ENCODE measurements at regions not wholly inside any gene's neighbourhood (a gene's known extent, or its start where the extent isn't known, plus 50 kb on each side); places are given as distances from the start of the nearest gene placed in this dataset.

GRCh38 chr10:129039406-129040370 is 427.4 kb upstream of the MGMT start:
- H3K27ac Mint-ChIP-seq = no peak overlapping the region
- no peak for DNase-seq

GRCh38 chr10:129040377-129040776 is 426.7 kb upstream of the MGMT start:
- Mint-ChIP-seq H3K4me1 (peaks cover 70% of the 10 kb centered on the region), H3K27me3 (peaks cover 18% of the 10 kb centered on the region), H3K27ac (no peak overlapping the region), H3K36me3 (peaks cover 4% of the 10 kb centered on the region), H3K9me3 (no peaks in the 10 kb centered on the region), H3K4me3 (no peak overlapping the region)
- DNase-seq = no peak
- CTCF ChIA-PET = no interaction called here

More at GRCh38 chr10:129039406-129040370, 427.4 kb upstream of the MGMT start:
- Mint-ChIP-seq H3K4me1 (peaks cover 75% of the 10 kb centered on the region), H3K27me3 (peaks cover 13% of the 10 kb centered on the region), H3K9me3 (no peaks in the 10 kb centered on the region), H3K4me3 (no peak overlapping the region), H3K36me3 (peaks cover 4% of the 10 kb centered on the region)
- CTCF ChIA-PET = no interaction called here

GRCh38 chr10:129041916-129042315 is 425.1 kb upstream of the MGMT start:
- CTCF ChIA-PET = no interaction called here
- H3K4me3 Mint-ChIP-seq = no peak overlapping the region

GRCh38 chr10:129042776-129043595 is 424.1 kb upstream of the MGMT start:
- H3K9me3 Mint-ChIP-seq = no peaks in the 10 kb centered on the region
- DNase-seq = peak; percentile 31
- no peak overlapping the region for H3K27ac Mint-ChIP-seq
- H3K27me3 Mint-ChIP-seq = peaks cover 35% of the 10 kb centered on the region
- H3K36me3 Mint-ChIP-seq = no peaks in the 10 kb centered on the region
- CTCF ChIA-PET = interaction anchor here (1.1 kb wide), 1 partner anchor 51 kb away, joined by 3 read pairs; no protein-coding TSS in a partner anchor
- H3K4me3 Mint-ChIP-seq = peak overlapping the region; percentile 19
- peaks cover 46% of the 10 kb centered on the region for H3K4me1 Mint-ChIP-seq

More at GRCh38 chr10:129041916-129042315, 425.1 kb upstream of the MGMT start:
- no peaks in the 10 kb centered on the region for H3K9me3 Mint-ChIP-seq
- DNase-seq = no peak
- no peak overlapping the region for H3K27ac Mint-ChIP-seq
- no peaks in the 10 kb centered on the region for H3K36me3 Mint-ChIP-seq
- H3K4me1 Mint-ChIP-seq = peaks cover 55% of the 10 kb centered on the region
- H3K27me3 Mint-ChIP-seq = peaks cover 32% of the 10 kb centered on the region

- Mint-ChIP-seq H3K4me3 (no peak overlapping the region), H3K9me3 (no peaks in the 10 kb centered on the region), H3K4me1 (peaks cover 39% of the 10 kb centered on the region), H3K36me3 (no peaks in the 10 kb centered on the region), H3K27me3 (peaks cover 40% of the 10 kb centered on the region), H3K27ac (no peak overlapping the region)
- no peak for DNase-seq
- CTCF ChIA-PET = no interaction called here
These were observed 423.4 kb upstream of the MGMT start for GRCh38 chr10:129043691-129044090.

- Mint-ChIP-seq H3K4me1 (peaks cover 21% of the 10 kb centered on the region), H3K36me3 (no peaks in the 10 kb centered on the region), H3K27me3 (peaks cover 38% of the 10 kb centered on the region), H3K9me3 (no peaks in the 10 kb centered on the region), H3K4me3 (no peak overlapping the region), H3K27ac (no peak overlapping the region)
- CTCF ChIA-PET = no interaction called here
- no peak for DNase-seq
These were observed 421.4 kb upstream of the MGMT start for GRCh38 chr10:129045599-129045998.

GRCh38 chr10:129046065-129046681 is 420.9 kb upstream of the MGMT start:
- Mint-ChIP-seq H3K27ac (no peak overlapping the region), H3K9me3 (no peaks in the 10 kb centered on the region), H3K4me3 (no peak overlapping the region), H3K36me3 (no peaks in the 10 kb centered on the region), H3K27me3 (peaks cover 38% of the 10 kb centered on the region), H3K4me1 (peaks cover 20% of the 10 kb centered on the region)
- CTCF ChIA-PET = no interaction called here
- no peak for DNase-seq

GRCh38 chr10:129046962-129047361 is 420.1 kb upstream of the MGMT start:
- no peaks in the 10 kb centered on the region for H3K36me3 Mint-ChIP-seq
- no peaks in the 10 kb centered on the region for H3K9me3 Mint-ChIP-seq
- peaks cover 18% of the 10 kb centered on the region for H3K4me1 Mint-ChIP-seq
- DNase-seq = no peak
- H3K27ac Mint-ChIP-seq = no peak overlapping the region
- CTCF ChIA-PET = no interaction called here
- H3K27me3 Mint-ChIP-seq = peaks cover 38% of the 10 kb centered on the region
- H3K4me3 Mint-ChIP-seq = no peak overlapping the region

- Mint-ChIP-seq H3K27ac (no peak overlapping the region), H3K27me3 (peaks cover 33% of the 10 kb centered on the region), H3K4me1 (peaks cover 12% of the 10 kb centered on the region), H3K36me3 (no peaks in the 10 kb centered on the region), H3K4me3 (no peak overlapping the region), H3K9me3 (no peaks in the 10 kb centered on the region)
- CTCF ChIA-PET = interaction anchor here (0.9 kb wide), 1 partner anchor 10 kb away, joined by 4 read pairs; no protein-coding TSS in a partner anchor
- DNase-seq = no peak
These were observed 419.4 kb upstream of the MGMT start for GRCh38 chr10:129047600-129047999.

- DNase-seq = no peak
- Mint-ChIP-seq H3K4me1 (peaks cover 3% of the 10 kb centered on the region), H3K27ac (no peak overlapping the region), H3K9me3 (no peaks in the 10 kb centered on the region), H3K27me3 (peaks cover 29% of the 10 kb centered on the region), H3K36me3 (no peaks in the 10 kb centered on the region), H3K4me3 (no peak overlapping the region)
- CTCF ChIA-PET = interaction anchor here (0.7 to 0.9 kb wide), 2 partner anchors 11 to 146 kb away, joined by 3 to 4 read pairs; no protein-coding TSS in a partner anchor
These were observed 418.5 kb upstream of the MGMT start for GRCh38 chr10:129048513-129048912.

GRCh38 chr10:129049501-129049900 is 417.5 kb upstream of the MGMT start:
- H3K4me3 Mint-ChIP-seq = no peak overlapping the region
- DNase-seq = no peak
- CTCF ChIA-PET = interaction anchor here (0.7 kb wide), 1 partner anchor 1118 kb away, joined by 3 read pairs; no protein-coding TSS in a partner anchor
- H3K4me1 Mint-ChIP-seq = no peaks in the 10 kb centered on the region
- H3K36me3 Mint-ChIP-seq = no peaks in the 10 kb centered on the region
- H3K27me3 Mint-ChIP-seq = peaks cover 39% of the 10 kb centered on the region
- H3K9me3 Mint-ChIP-seq = no peaks in the 10 kb centered on the region
- H3K27ac Mint-ChIP-seq = no peak overlapping the region

- H3K4me1 Mint-ChIP-seq = peaks cover 49% of the 10 kb centered on the region
These were observed 411.8 kb upstream of the MGMT start for GRCh38 chr10:129055225-129055624.

GRCh38 chr10:129055986-129056385 is 411.1 kb upstream of the MGMT start:
- Mint-ChIP-seq H3K9me3 (no peaks in the 10 kb centered on the region), H3K36me3 (peaks cover 4% of the 10 kb centered on the region), H3K4me3 (no peak overlapping the region), H3K27me3 (peaks cover 45% of the 10 kb centered on the region), H3K27ac (peak overlapping the region; percentile 29), H3K4me1 (peaks cover 51% of the 10 kb centered on the region)
- CTCF ChIA-PET = no interaction called here
- no peak for DNase-seq

More at GRCh38 chr10:129055225-129055624, 411.8 kb upstream of the MGMT start:
- no peak overlapping the region for H3K27ac Mint-ChIP-seq
- no peak for DNase-seq
- H3K27me3 Mint-ChIP-seq = peaks cover 37% of the 10 kb centered on the region
- H3K9me3 Mint-ChIP-seq = no peaks in the 10 kb centered on the region
- CTCF ChIA-PET = no interaction called here
- peaks cover 3% of the 10 kb centered on the region for H3K36me3 Mint-ChIP-seq
- no peak overlapping the region for H3K4me3 Mint-ChIP-seq

Measured in activated naive CD4-positive, alpha-beta T cell treated with anti-CD3 and anti-CD28 coated beads, Interleukin-2, amount 10 ng/mL, durations not matched to agents 7 days and 5 days (primary cell).